HepG2 (cell line): ENCODE measurements at regions not wholly inside any gene's neighbourhood (a gene's known extent, or its start where the extent isn't known, plus 50 kb on each side); places are given as distances from the start of the nearest gene placed in this dataset.
"Not testable (repeated sequence)": the region's sequence is repeated elsewhere in the genome, so short reads cannot be mapped to it uniquely, and the experiment has no call there.

Experiments
- ATAC-seq: fragments of 200-7000 bp; cut with Tn5 transposase; 3 replicates; pipeline ENCODE4 v1.9.1; 2020; ENCODE audit warnings: mild to moderate bottlenecking, moderate library complexity
- BruUV-seq: library from RNA; stranded (reverse); fragments of 400-500 nt; replicated peaks from 2 replicates; lab custom pipeline; 2021; lab: Mats Ljungman, UMichigan
- CTCF ChIA-PET: fragments of 300-600 bp; formaldehyde crosslinking; extraction: SDS; loops from one replicate; lab custom pipeline; 2021; ENCODE audit warnings: low total read pairs, inconsistent platforms, low intra/inter-chr PET ratio; lab: Yijun Ruan, JAX
- POLR2A ChIA-PET: fragments of 350-600 bp; sonication (Branson Sonifier 250); formaldehyde crosslinking; loops from one replicate; lab custom pipeline; 2020; ENCODE audit warnings: antibody characterized with exemption, inconsistent platforms; lab: Yijun Ruan, JAX
- DNase-seq: peaks from one replicate; pipeline ENCODE4 v3.0.0-alpha.2; 2015; ENCODE audit warnings: low spot score
- FAIRE-seq: peaks from 3 replicates; lab custom pipeline; 2011; peaks lifted over from hg19 to GRCh38; lab: Jason Lieb, UNC
- H2AFZ ChIP-seq: one replicate; pipeline ENCODE4 v1.6.1; 2011; ENCODE audit warnings: low read length, inconsistent platforms
- H3K27ac ChIP-seq: fragments of 300-600 bp; 3 replicates; pipeline ENCODE4 v1.8.0; 2011; ENCODE audit warnings: mixed run types, mild to moderate bottlenecking, mixed read lengths, low read length, inconsistent platforms; ENCODE audit not compliant: insufficient read depth; ENCODE audit errors: extremely low read length
- H3K27me3 ChIP-seq, 2 experiments: fragments of 200-600 bp in 1 of 2; 2 replicates in 1 of 2; 3 replicates in 1 of 2; pipeline versions ENCODE4 v1.6.0 to v1.8.0; 2011; ENCODE audit warnings: low read length in 2 of 2, mild to moderate bottlenecking in 2 of 2, moderate library complexity in 2 of 2, inconsistent platforms in 1 of 2; ENCODE audit not compliant: insufficient read depth in 2 of 2, control insufficient read depth in 1 of 2
- H3K36me3 ChIP-seq, 2 experiments: fragments of 200-600 bp in 1 of 2; replicated peaks in 1 of 2; 2 replicates in 1 of 2; 3 replicates in 1 of 2; pipeline versions ENCODE4 v1.5.1 to v1.8.0; 2011; ENCODE audit warnings: low read length in 2 of 2, inconsistent platforms in 1 of 2; ENCODE audit not compliant: insufficient read depth in 2 of 2, control insufficient read depth in 1 of 2
- H3K4me1 ChIP-seq: 2 replicates; pipeline ENCODE4 v1.5.1; 2012; ENCODE audit warnings: low read length, inconsistent platforms; ENCODE audit not compliant: insufficient read depth
- H3K4me2 ChIP-seq: 2 replicates; pipeline ENCODE4 v1.6.0; 2011; ENCODE audit warnings: low read depth, low read length, inconsistent platforms
- H3K4me3 ChIP-seq, 3 experiments: fragments of 200-600 bp in 1 of 3; sonication (generic), shearing (Covaris generic) in 1 of 3; replicated peaks in 1 of 3; 2 replicates each; pipeline ENCODE4 v1.5.1; 2011 to 2016; ENCODE audit warnings: low read length in 3 of 3, inconsistent platforms in 2 of 3, low read depth in 2 of 3, mild to moderate bottlenecking in 2 of 3, control low read depth in 1 of 3, mixed read lengths in 1 of 3; ENCODE audit not compliant: insufficient read depth in 1 of 3
- H3K79me2 ChIP-seq: one replicate; pipeline ENCODE4 v1.6.1; 2011; ENCODE audit warnings: low read length, inconsistent platforms; ENCODE audit not compliant: insufficient read depth
- H3K9ac ChIP-seq: 2 replicates; pipeline ENCODE4 v1.6.0; 2011; ENCODE audit warnings: mild to moderate bottlenecking, low read depth, low read length, inconsistent platforms; ENCODE audit not compliant: insufficient read depth
- H3K9me3 ChIP-seq: 2 replicates; pipeline ENCODE4 v1.5.1; 2012; ENCODE audit warnings: mild to moderate bottlenecking, low read length
- H4K20me1 ChIP-seq: 2 replicates; pipeline ENCODE4 v1.6.0; 2011; ENCODE audit warnings: inconsistent platforms, mild to moderate bottlenecking, low read length, moderate library complexity; ENCODE audit not compliant: insufficient read depth
- CHD4 ChIP-seq: fragments of 200-600 bp; sonication (generic); IDR thresholded peaks from 2 replicates; pipeline ENCODE4 v1.7.0; 2017; ENCODE audit warnings: mild to moderate bottlenecking, low read length, borderline replicate concordance
- ERF ChIP-seq: IDR thresholded peaks from 2 replicates; pipeline ENCODE4 v1.6.1; 2018; ENCODE audit warnings: missing biosample characterization, missing genetic modification reagents
- HMG20B ChIP-seq: conservative IDR thresholded peaks from 2 replicates; pipeline ENCODE4 v1.6.1; 2016; ENCODE audit warnings: missing genetic modification reagents, missing compliant biosample characterization
- IKZF4 ChIP-seq: sonication (generic); formaldehyde crosslinking; IDR thresholded peaks from 2 replicates; pipeline ENCODE4 v1.5.1; 2020; ENCODE audit warnings: borderline replicate concordance, mild to moderate bottlenecking, low read depth, missing genetic modification reagents; ENCODE audit errors: not compliant biosample characterization
- KLF9 ChIP-seq: IDR thresholded peaks from 2 replicates; pipeline ENCODE4 v1.6.1; 2016; ENCODE audit warnings: low read depth
- MTF2 ChIP-seq: sonication (generic); formaldehyde crosslinking; IDR thresholded peaks from 2 replicates; pipeline ENCODE4 v1.5.0; 2020; ENCODE audit warnings: missing genetic modification reagents, borderline replicate concordance
- NFE2L1 ChIP-seq: sonication (generic); formaldehyde crosslinking; IDR thresholded peaks from 2 replicates; pipeline ENCODE4 v1.4.0; 2020; ENCODE audit warnings: missing genetic modification reagents, mild to moderate bottlenecking, borderline replicate concordance
- SETDB1 ChIP-seq: sonication (generic); formaldehyde crosslinking; IDR thresholded peaks from 2 replicates; pipeline ENCODE4 v1.5.1; 2020; ENCODE audit warnings: missing genetic modification reagents, mild to moderate bottlenecking, borderline replicate concordance
- TBL1XR1 ChIP-seq: fragments of 150-350 bp; IDR thresholded peaks from 2 replicates; pipeline ENCODE4 v1.6.1; 2014; ENCODE audit warnings: borderline replicate concordance, low read length; ENCODE audit not compliant: partially characterized antibody
- TBX3 ChIP-seq: fragments of 450-650 bp; IDR thresholded peaks from 2 replicates; pipeline ENCODE4 v1.6.1; 2017; ENCODE audit warnings: antibody characterized with exemption, mild to moderate bottlenecking, inconsistent platforms, borderline replicate concordance
- ZNF552 ChIP-seq: sonication (generic); formaldehyde crosslinking; IDR thresholded peaks from 2 replicates; pipeline ENCODE4 v1.9.0; 2022; ENCODE audit warnings: missing genetic modification reagents, mild to moderate bottlenecking, borderline replicate concordance
- ZNF841 ChIP-seq: sonication (generic); formaldehyde crosslinking; IDR thresholded peaks from 2 replicates; pipeline ENCODE4 v1.8.1; 2023; ENCODE audit warnings: missing genetic modification reagents, borderline replicate concordance
- WGBS: methylation state at CpG from one replicate; pipeline ENCODE4 v1.1.6; 2017; ENCODE audit warnings: low lambda C conversion rate; 5-methylcytosine and 5-hydroxymethylcytosine counted together
- in situ Hi-C: cut with HindIII; loops from 2 replicates; pipeline ENCODE4 v1.10.0; 2017; ENCODE audit warnings: low pct_unique_long_range_greater_than_20kb; ENCODE audit not compliant: extremely low pct_ligation_motif_present
- intact Hi-C: fragments of 100-400 bp; cut with micrococcal nuclease; formaldehyde crosslinking; loops from one replicate; pipeline ENCODE4 v1.10.0; 2022; ENCODE audit not compliant: unreplicated experiment
- TF ChIP-seq, protein P1 (sequence below): sonication (generic); formaldehyde crosslinking; IDR thresholded peaks from 2 replicates; pipeline ENCODE4 v1.4.0; 2020; ENCODE audit warnings: missing genetic modification reagents, low read depth, mild to moderate bottlenecking, borderline replicate concordance
- TF ChIP-seq, protein P2 (sequence below): sonication (generic); formaldehyde crosslinking; IDR thresholded peaks from 2 replicates; pipeline ENCODE4 v1.8.0; 2022; ENCODE audit warnings: missing genetic modification reagents, low read depth, mild to moderate bottlenecking, borderline replicate concordance

DNA sequence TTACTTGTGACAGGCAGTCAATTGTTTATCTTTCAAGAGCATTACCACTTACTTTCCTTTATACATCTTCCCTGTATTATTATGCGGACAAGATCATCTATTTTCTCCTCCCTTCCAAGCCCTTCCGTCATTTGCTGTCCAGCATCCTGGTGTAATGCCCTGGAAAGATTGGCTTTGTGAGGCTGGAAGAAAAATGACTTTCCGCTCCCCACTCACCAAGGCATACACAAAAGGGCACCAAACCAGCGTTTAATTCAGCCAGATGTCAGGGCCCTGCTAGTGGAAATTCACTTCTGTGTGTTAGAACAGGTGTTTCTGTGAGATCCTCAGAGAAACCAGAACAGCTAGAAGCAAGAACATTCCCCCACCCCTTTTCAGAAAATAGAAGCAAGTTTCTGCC is 128.1 kb upstream of the NANOS1 start (continued):
- TF ChIP-seq, protein P1, sequence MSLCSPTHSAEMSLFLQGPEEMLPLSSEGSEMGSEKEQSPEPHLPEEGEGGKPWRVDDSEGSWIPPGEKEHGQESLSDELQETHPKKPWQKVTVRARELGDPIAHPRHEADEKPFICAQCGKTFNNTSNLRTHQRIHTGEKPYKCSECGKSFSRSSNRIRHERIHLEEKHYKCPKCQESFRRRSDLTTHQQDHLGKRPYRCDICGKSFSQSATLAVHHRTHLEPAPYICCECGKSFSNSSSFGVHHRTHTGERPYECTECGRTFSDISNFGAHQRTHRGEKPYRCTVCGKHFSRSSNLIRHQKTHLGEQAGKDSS (CRISPR knock-in tag): no peak
- TF ChIP-seq TBL1XR1 (no peak), CHD4 (no peak), HMG20B (CRISPR knock-in tag) (no peak), IKZF4 (CRISPR knock-in tag) (no peak), TBX3 (no peak)
- TF ChIP-seq, protein P2, sequence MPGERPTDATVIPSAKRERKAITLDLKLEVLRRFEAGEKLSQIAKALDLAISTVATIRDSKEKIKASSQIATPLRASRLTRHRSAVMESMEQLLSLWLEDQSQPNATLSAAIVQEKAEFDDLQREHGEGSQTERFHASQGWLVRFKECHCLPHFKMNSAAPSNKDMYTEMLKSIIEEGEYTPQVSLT (CRISPR knock-in tag): no peak

DNA sequence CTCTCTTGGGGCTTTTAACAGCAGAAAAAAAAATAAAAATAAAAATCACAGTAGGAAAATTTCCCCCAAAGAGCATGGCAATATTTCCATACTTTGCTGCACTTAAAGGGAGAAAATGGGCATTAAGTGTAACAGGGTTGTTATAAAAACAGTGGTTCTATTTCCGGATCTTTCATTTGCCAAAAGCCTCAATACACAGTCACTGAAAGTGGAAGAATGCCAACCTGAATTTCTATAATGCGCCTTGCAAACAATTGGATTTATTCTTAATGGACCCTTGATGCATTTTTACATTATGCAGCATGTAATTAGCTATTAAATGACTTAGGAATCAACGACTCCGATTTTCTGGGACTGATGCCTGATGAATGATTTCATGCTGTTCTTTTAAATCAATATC is 127.6 kb upstream of the NANOS1 start:
- Histone ChIP-seq H3K9ac (no peak overlapping the region), H2AFZ (no peak overlapping the region), H3K79me2 (no peaks in the 10 kb centered on the region), H3K9me3 (no peaks in the 10 kb centered on the region; the same call in 1 of the 2 replicates), H3K27me3 (no peaks in the 10 kb centered on the region; a peak in 2 of 5 replicates), H3K36me3 (no peaks in the 10 kb centered on the region), H3K4me2 (no peak overlapping the region)
- in situ Hi-C loops: no loop called here
- intact Hi-C loops: no loop called here
- no peak for FAIRE-seq
- BruUV-seq: no TSS peak
- CTCF ChIA-PET: no interaction called here
- TF ChIP-seq ERF: no peak
- no peak for TF ChIP-seq NFE2L1 (CRISPR knock-in tag)
- no peak for TF ChIP-seq MTF2 (CRISPR knock-in tag)
- TF ChIP-seq SETDB1 (CRISPR knock-in tag): no peak
- TF ChIP-seq KLF9 (CRISPR knock-in tag): no peak
- no peak for TF ChIP-seq ZNF552 (CRISPR knock-in tag)
- TF ChIP-seq ZNF841 (CRISPR knock-in tag): no peak
- TF ChIP-seq, all 625 proteins: peak for 0
- Histone ChIP-seq H4K20me1 (no peaks in the 10 kb centered on the region), H3K27ac (no peak overlapping the region), H3K4me3 (no peak overlapping the region), H3K4me1 (no peaks in the 10 kb centered on the region)
- no peak for ATAC-seq
- no peak for DNase-seq
- POLR2A ChIA-PET: no interaction called here
- WGBS: 25% methylated on average over 4 of the region's 4 CpGs

DNA sequence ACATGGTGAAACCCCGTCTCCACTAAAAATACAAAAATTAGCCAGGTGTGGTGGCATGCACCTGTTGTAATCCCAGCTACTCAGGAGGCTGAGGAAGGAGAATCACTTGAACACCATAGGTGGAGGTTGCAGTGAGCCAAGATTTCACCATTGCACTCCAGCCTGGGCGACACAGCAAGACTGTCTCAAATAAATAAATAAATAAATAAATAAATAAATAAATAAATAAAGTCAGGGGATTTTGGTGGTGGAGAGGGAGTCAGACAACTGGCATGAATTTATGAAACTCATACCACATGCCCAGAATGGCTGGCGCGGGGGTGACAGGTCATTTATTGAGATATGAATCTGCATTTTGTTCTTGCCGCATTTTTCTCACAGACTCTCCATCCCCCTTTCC is 126.9 kb upstream of the NANOS1 start:
- POLR2A ChIA-PET, BruUV-seq, H3K9me3 ChIP-seq, H4K20me1 ChIP-seq, DNase-seq, H2AFZ ChIP-seq, H3K9ac ChIP-seq, H3K27me3 ChIP-seq, FAIRE-seq, in situ Hi-C loops, H3K4me3 ChIP-seq, H3K4me2 ChIP-seq, CTCF ChIA-PET, H3K27ac ChIP-seq, ATAC-seq, H3K79me2 ChIP-seq, H3K4me1 ChIP-seq, H3K36me3 ChIP-seq, intact Hi-C loops: not testable (repeated sequence)
- WGBS: 87% methylated on average over 5 of the region's 5 CpGs
